Esophagus muscularis mucosa (tissue), 4 donors: ENCODE measurements at regions not wholly inside any gene's neighbourhood (a gene's known extent, or its start where the extent isn't known, plus 50 kb on each side); places are given as distances from the start of the nearest gene placed in this dataset.

Source experiments
- DNase-seq: peaks from one replicate; pipeline ENCODE4 v3.0.0-alpha.2; 2017; ENCODE audit errors: extremely low spot score
- H3K27ac ChIP-seq, 4 donors: fragments of 200-600 bp; sonication (generic); replicated peaks in 1 of 4; 1 replicate in 3 of 4; 2 replicates in 1 of 4; pipeline ENCODE4 v1.5.1; 2016 to 2019; ENCODE audit warnings: mild to moderate bottlenecking in 1 of 4
- H3K27me3 ChIP-seq, 4 donors: fragments of 200-600 bp; sonication (generic); one replicate each; pipeline versions ENCODE4 v1.5.1 to v1.6.0; 2016 to 2019
- H3K36me3 ChIP-seq, 4 donors: fragments of 200-600 bp; sonication (generic); one replicate each; pipeline ENCODE4 v1.5.1; 2016 to 2019
- H3K4me1 ChIP-seq, 4 donors: fragments of 200-600 bp; sonication (generic); one replicate each; pipeline ENCODE4 v1.5.1; 2016 to 2019
- H3K4me3 ChIP-seq, 4 donors: fragments of 200-600 bp; sonication (generic); 1 replicate in 2 of 4; 2 replicates in 2 of 4; pipeline ENCODE4 v1.5.1; 2016 to 2019; ENCODE audit warnings: mild to moderate bottlenecking in 4 of 4, moderate library complexity in 1 of 4
- H3K9me3 ChIP-seq, 4 donors: fragments of 200-600 bp; sonication (generic); 1 replicate in 3 of 4; 2 replicates in 1 of 4; pipeline ENCODE4 v1.5.1; 2016 to 2019
- CTCF ChIP-seq, 3 experiments: fragments of 200-600 bp in 2 of 3; fragments of 450-650 bp in 1 of 3; sonication (generic) in 2 of 3; IDR thresholded peaks; one replicate each; pipeline ENCODE4 v1.5.1; 2017 to 2019; ENCODE audit warnings: antibody characterized with exemption in 3 of 3, mild to moderate bottlenecking in 2 of 3, moderate library complexity in 1 of 3
- EP300 ChIP-seq: sonication (generic); formaldehyde crosslinking; IDR thresholded peaks from one replicate; pipeline ENCODE4 v1.6.1; 2017; ENCODE audit warnings: antibody characterized with exemption
- POLR2A ChIP-seq: fragments of 450-650 bp; IDR thresholded peaks from one replicate; pipeline ENCODE4 v1.6.1; 2017; ENCODE audit warnings: antibody characterized with exemption, moderate library complexity, mild to moderate bottlenecking, low read depth
- POLR2AphosphoS5 ChIP-seq, 2 donors: sonication (generic); formaldehyde crosslinking; IDR thresholded peaks; one replicate each; pipeline ENCODE4 v1.6.1; 2017; ENCODE audit warnings: antibody characterized with exemption in 2 of 2
- WGBS: methylation state at CpG from one replicate; pipeline ENCODE4 v1.1.5; 2018; 5-methylcytosine and 5-hydroxymethylcytosine counted together
- intact Hi-C: fragments of 100-400 bp; cut with DNase I; formaldehyde crosslinking; loops from one replicate; pipeline ENCODE4 v1.15.1; 2023

- no peak overlapping the region for H3K4me3 ChIP-seq
- H3K27ac ChIP-seq, result no peak overlapping the region
- intact Hi-C loops, result no loop called here
- no peaks in the 10 kb centered on the region for H3K27me3 ChIP-seq
- TF ChIP-seq POLR2A (no peak), EP300 (no peak), CTCF (IDR thresholded peaks at IDR 0.05) (no peak), POLR2AphosphoS5 (IDR thresholded peaks at IDR 0.05) (no peak)
- WGBS, result 83% methylated on average over 2 of the region's 2 CpGs
- DNase-seq, result no peak
- no peaks in the 10 kb centered on the region for H3K36me3 ChIP-seq
- H3K9me3 ChIP-seq, result no peaks in the 10 kb centered on the region
- H3K4me1 ChIP-seq, result no peaks in the 10 kb centered on the region
These were observed 187.6 kb upstream of the CEP162 start for GRCh38 chr6:84415068-84415467.

- H3K27me3 ChIP-seq, result no peaks in the 10 kb centered on the region
- no peak for DNase-seq
- TF ChIP-seq POLR2AphosphoS5 (IDR thresholded peaks at IDR 0.05), result no peak
- no peak for TF ChIP-seq CTCF (IDR thresholded peaks at IDR 0.05)
- TF ChIP-seq POLR2A, result no peak
- no peak for TF ChIP-seq EP300
- no peaks in the 10 kb centered on the region for H3K9me3 ChIP-seq
- H3K27ac ChIP-seq, result no peak overlapping the region
- H3K36me3 ChIP-seq, result no peaks in the 10 kb centered on the region
- 75% methylated on average over 6 of the region's 6 CpGs for WGBS
- no peaks in the 10 kb centered on the region for H3K4me1 ChIP-seq
- intact Hi-C loops, result no loop called here
- H3K4me3 ChIP-seq, result no peak overlapping the region
These were observed 187.1 kb upstream of the CEP162 start for GRCh38 chr6:84414531-84414930.

- H3K4me1 ChIP-seq, result no peaks in the 10 kb centered on the region
- TF ChIP-seq CTCF (IDR thresholded peaks at IDR 0.05) (no peak), POLR2AphosphoS5 (IDR thresholded peaks at IDR 0.05) (no peak), POLR2A (no peak), EP300 (no peak)
- no peaks in the 10 kb centered on the region for H3K9me3 ChIP-seq
- no peak for DNase-seq
- no peak overlapping the region for H3K27ac ChIP-seq
- H3K36me3 ChIP-seq, result no peaks in the 10 kb centered on the region
- intact Hi-C loops, result no loop called here
- no peaks in the 10 kb centered on the region for H3K27me3 ChIP-seq
- WGBS, result 20% methylated on average over 1 of the region's 1 CpG
- no peak overlapping the region for H3K4me3 ChIP-seq
These were observed 183.7 kb upstream of the CEP162 start for GRCh38 chr6:84411060-84411629.

GRCh38 chr6:84409911-84410310 is 182.5 kb upstream of the CEP162 start:
- TF ChIP-seq POLR2AphosphoS5 (IDR thresholded peaks at IDR 0.05) (no peak), EP300 (no peak), CTCF (IDR thresholded peaks at IDR 0.05) (no peak), POLR2A (no peak)
- intact Hi-C loops, result no loop called here
- H3K36me3 ChIP-seq, result no peaks in the 10 kb centered on the region
- H3K4me1 ChIP-seq, result no peaks in the 10 kb centered on the region
- H3K4me3 ChIP-seq, result no peak overlapping the region
- no peak overlapping the region for H3K27ac ChIP-seq
- DNase-seq, result no peak
- H3K9me3 ChIP-seq, result no peaks in the 10 kb centered on the region
- WGBS, result 88% methylated on average over 1 of the region's 1 CpG
- no peaks in the 10 kb centered on the region for H3K27me3 ChIP-seq

GRCh38 chr6:84408028-84408427 is 180.6 kb upstream of the CEP162 start:
- Histone ChIP-seq H3K4me1 (no peaks in the 10 kb centered on the region), H3K27me3 (no peaks in the 10 kb centered on the region), H3K4me3 (no peak overlapping the region), H3K27ac (no peak overlapping the region), H3K9me3 (no peaks in the 10 kb centered on the region), H3K36me3 (no peaks in the 10 kb centered on the region)
- TF ChIP-seq CTCF (IDR thresholded peaks at IDR 0.05) (no peak), POLR2A (no peak), POLR2AphosphoS5 (IDR thresholded peaks at IDR 0.05) (no peak), EP300 (no peak)
- 74% methylated on average over 4 of the region's 4 CpGs for WGBS
- DNase-seq, result no peak
- intact Hi-C loops, result no loop called here
